ENCODE measurements at regions not wholly inside any gene's neighbourhood (a gene's known extent, or its start where the extent isn't known, plus 50 kb on each side); places are given as distances from the start of the nearest gene placed in this dataset.
"Not testable (repeated sequence)": the region's sequence is repeated elsewhere in the genome, so short reads cannot be mapped to it uniquely, and the experiment has no call there.

DNA sequence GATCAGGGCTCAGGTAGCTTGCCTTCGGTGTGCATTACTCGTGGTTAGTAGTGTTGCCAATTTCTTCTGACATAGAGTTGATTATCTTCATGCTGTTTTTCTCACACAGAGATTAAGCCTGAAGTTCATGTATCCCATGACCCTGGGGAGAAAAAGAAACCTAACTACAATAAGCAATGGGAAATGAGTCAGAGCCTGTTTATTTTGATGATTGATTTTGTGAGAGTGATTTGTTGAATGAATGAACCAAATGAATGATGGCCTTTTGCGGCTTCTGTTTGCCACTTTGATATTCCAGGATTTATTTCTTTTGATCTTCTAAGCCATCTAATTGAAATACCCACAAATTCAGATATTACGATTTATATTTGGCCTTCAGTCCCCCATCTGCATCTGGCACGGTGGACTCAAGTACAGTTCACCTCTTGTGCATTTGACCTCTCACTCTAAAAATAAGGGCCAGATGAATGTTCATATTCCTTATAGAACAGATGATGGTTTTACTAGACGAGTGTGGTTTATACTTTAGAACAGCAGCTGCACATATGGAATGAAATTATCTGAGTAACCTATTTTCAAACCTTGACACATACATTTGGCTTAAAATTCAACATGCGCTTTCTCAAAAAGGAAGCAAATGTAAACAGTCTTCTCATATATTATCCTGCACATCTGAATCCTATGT, 110.7 kb downstream of the PLCE1 start:
- peak; percentile 13 for DNase-seq (ENCODE audit: low read depth)
- H3K9me3 ChIP-seq (ENCODE audit: control insufficient read depth, low read length), result no peaks in the 10 kb centered on the region
- H3K4me3 ChIP-seq (ENCODE audit: low read length), result no peak overlapping the region
- H3K36me3 ChIP-seq (ENCODE audit: control insufficient read depth, insufficient read depth, low read length, severe bottlenecking), result no peaks in the 10 kb centered on the region
- peaks cover 6% of the 10 kb centered on the region for H3K4me1 ChIP-seq (ENCODE audit: control insufficient read depth, insufficient read depth, low read length)
- no peak overlapping the region for H3K9ac ChIP-seq (ENCODE audit: low read length)
- no peaks in the 10 kb centered on the region for H3K27me3 ChIP-seq (replicated peaks; ENCODE audit: control insufficient read depth, insufficient read depth, low read length)

DNA sequence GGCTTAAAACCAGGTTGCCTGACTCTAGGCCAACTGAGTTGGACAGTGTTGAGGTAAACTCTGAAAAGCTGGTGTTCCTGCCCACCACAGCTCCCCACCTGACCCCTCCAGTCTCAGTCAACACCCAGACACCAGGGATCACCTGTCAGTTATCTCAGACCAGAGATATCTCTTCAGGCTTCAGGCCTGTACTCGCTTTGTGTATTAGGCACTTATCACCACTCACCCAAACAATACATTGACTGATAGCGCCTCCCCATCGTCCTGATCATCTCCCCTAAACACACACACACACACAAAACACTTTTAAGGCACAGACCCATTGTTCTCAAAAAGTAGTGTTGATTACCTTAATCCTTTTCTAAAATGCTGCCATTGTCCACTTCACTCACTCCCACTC, 111.5 kb downstream of the PLCE1 start:
- DNase-seq (ENCODE audit: low read depth), result no peak
- H3K4me3 ChIP-seq (ENCODE audit: low read length), result no peak overlapping the region

DNA sequence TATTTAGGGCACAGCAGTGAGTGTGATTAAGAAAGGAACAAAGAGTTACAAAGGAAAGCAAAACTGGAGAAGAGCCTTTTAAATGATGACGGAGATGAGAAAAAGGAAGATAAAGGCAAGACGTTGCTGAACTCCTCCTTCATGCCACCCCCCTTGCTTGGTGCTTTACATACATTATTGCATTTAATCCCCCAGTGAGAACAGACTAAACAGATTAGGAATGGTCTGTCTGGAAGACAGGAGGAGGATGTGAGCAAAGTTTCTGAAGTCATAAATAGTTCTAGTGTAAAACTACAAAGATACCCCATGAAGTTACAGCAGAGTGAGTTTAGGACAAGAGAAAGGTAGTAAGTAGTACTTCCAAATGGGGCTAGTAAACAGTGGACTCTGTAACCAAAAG, 113.5 kb downstream of the PLCE1 start:
- Histone ChIP-seq H3K9ac (ENCODE audit: low read length) (no peak overlapping the region), H3K4me1 (ENCODE audit: control insufficient read depth, insufficient read depth, low read length) (peaks cover 11% of the 10 kb centered on the region), H3K9me3 (ENCODE audit: control insufficient read depth, low read length) (no peaks in the 10 kb centered on the region), H3K4me3 (ENCODE audit: low read length) (no peak overlapping the region), H3K36me3 (ENCODE audit: control insufficient read depth, insufficient read depth, low read length, severe bottlenecking) (no peaks in the 10 kb centered on the region), H3K27me3 (replicated peaks; ENCODE audit: control insufficient read depth, insufficient read depth, low read length) (no peaks in the 10 kb centered on the region)
- DNase-seq (ENCODE audit: low read depth), result no peak

More for the DNA sequence above, 111.5 kb downstream of the PLCE1 start:
- H3K36me3 ChIP-seq (ENCODE audit: control insufficient read depth, insufficient read depth, low read length, severe bottlenecking), result no peaks in the 10 kb centered on the region
- peaks cover 6% of the 10 kb centered on the region for H3K4me1 ChIP-seq (ENCODE audit: control insufficient read depth, insufficient read depth, low read length)
- H3K27me3 ChIP-seq (replicated peaks; ENCODE audit: control insufficient read depth, insufficient read depth, low read length), result no peaks in the 10 kb centered on the region
- no peaks in the 10 kb centered on the region for H3K9me3 ChIP-seq (ENCODE audit: control insufficient read depth, low read length)
- no peak overlapping the region for H3K9ac ChIP-seq (ENCODE audit: low read length)

DNA sequence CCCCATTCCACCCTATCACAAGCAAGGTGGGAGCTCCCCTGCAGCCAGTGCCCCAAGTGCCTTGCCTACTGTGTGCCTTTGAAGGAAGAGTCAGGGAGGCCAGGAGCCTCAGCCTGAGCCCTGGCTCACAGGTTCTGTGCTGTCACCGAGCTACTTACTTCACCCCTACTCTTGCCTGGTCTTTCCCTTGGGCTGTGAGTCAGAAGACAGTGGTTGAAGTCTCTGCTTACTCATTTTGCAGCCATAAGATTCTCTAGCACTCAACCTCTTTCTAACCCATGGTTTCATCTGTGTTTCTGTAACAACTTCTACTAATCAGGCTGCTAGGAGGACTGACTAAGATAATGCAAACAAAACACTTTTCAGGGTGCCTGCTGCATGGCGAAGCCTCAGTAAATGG, 114.5 kb downstream of the PLCE1 start:
- Histone ChIP-seq H3K4me3 (ENCODE audit: low read length) (no peak overlapping the region), H3K9ac (ENCODE audit: low read length) (no peak overlapping the region), H3K27me3 (replicated peaks; ENCODE audit: control insufficient read depth, insufficient read depth, low read length) (no peaks in the 10 kb centered on the region), H3K4me1 (ENCODE audit: control insufficient read depth, insufficient read depth, low read length) (peaks cover 15% of the 10 kb centered on the region), H3K36me3 (ENCODE audit: control insufficient read depth, insufficient read depth, low read length, severe bottlenecking) (no peaks in the 10 kb centered on the region), H3K9me3 (ENCODE audit: control insufficient read depth, low read length) (no peaks in the 10 kb centered on the region)
- DNase-seq (ENCODE audit: low read depth), result peak; percentile 47

DNA sequence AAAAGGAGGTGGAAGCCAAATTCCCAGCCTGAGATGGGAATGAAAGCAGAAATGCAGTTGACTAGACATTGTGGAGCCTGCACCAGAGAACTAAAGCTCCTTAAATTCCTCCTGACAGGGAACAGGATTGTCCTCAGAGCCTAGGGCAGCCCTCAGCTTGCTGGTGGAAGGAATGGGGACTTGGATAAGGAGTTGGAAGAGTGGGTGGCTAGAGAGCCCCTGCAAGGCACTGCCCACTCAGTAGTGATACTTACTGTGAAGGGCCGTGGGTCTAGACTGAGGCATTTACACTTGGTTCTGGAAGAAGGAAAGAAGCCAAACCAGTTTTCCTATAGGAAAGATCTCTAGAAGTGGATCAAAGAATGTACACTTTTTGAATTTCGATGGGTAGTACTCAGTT, 117.6 kb downstream of the PLCE1 start:
- Histone ChIP-seq H3K4me3 (ENCODE audit: low read length) (no peak overlapping the region), H3K4me1 (ENCODE audit: control insufficient read depth, insufficient read depth, low read length) (peaks cover 15% of the 10 kb centered on the region), H3K9ac (ENCODE audit: low read length) (no peak overlapping the region)

DNA sequence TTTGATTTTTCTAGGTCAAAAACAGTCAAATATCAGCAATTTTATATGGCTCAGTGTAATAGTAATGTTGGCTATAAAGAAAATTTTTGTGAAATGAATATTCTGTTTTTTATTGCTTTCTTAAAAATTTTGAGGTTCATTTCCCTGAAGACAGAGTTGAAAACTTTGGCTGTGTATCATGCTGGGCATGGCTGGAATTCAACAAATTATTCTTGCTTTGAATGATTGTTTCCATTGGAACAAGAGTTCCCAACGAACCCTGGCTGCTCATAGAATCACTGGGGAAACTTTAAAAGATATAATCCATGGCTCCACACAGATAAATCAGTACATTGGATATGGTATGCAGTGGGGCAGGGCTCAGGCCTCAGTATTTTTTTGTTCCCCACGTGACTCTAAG, 118.6 kb downstream of the PLCE1 start:
- Histone ChIP-seq H3K4me3 (ENCODE audit: low read length) (no peak overlapping the region), H3K4me1 (ENCODE audit: control insufficient read depth, insufficient read depth, low read length) (peaks cover 15% of the 10 kb centered on the region), H3K27me3 (replicated peaks; ENCODE audit: control insufficient read depth, insufficient read depth, low read length) (no peaks in the 10 kb centered on the region), H3K9ac (ENCODE audit: low read length) (no peak overlapping the region), H3K9me3 (ENCODE audit: control insufficient read depth, low read length) (no peaks in the 10 kb centered on the region), H3K36me3 (ENCODE audit: control insufficient read depth, insufficient read depth, low read length, severe bottlenecking) (no peaks in the 10 kb centered on the region)
- no peak for DNase-seq (ENCODE audit: low read depth)

More for the DNA sequence above, 117.6 kb downstream of the PLCE1 start:
- H3K27me3 ChIP-seq (replicated peaks; ENCODE audit: control insufficient read depth, insufficient read depth, low read length), result no peaks in the 10 kb centered on the region
- H3K9me3 ChIP-seq (ENCODE audit: control insufficient read depth, low read length), result no peaks in the 10 kb centered on the region
- DNase-seq (ENCODE audit: low read depth), result no peak
- no peaks in the 10 kb centered on the region for H3K36me3 ChIP-seq (ENCODE audit: control insufficient read depth, insufficient read depth, low read length, severe bottlenecking)

DNA sequence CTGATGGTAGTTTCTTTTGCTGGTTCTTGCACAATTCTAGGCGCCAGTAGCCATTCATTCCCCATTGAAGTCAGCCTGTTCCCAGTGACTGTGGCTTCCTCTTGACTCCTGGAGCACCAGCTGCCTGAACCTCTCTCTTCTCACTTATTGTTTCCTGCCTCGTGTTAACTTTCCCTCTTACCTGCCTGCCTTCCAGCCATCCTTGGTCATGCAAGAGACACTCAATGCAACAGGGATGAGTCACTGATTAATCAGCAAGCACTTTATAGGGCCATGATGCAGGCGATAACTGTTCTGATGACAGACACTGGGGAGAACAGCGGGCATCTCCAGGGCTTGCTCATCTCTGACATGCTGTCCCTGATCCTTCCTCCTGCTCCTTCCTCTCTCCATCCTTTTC, 122.0 kb downstream of the PLCE1 start:
- Histone ChIP-seq H3K9me3 (ENCODE audit: control insufficient read depth, low read length) (no peaks in the 10 kb centered on the region), H3K9ac (ENCODE audit: low read length) (no peak overlapping the region), H3K36me3 (ENCODE audit: control insufficient read depth, insufficient read depth, low read length, severe bottlenecking) (no peaks in the 10 kb centered on the region), H3K4me3 (ENCODE audit: low read length) (no peak overlapping the region), H3K27me3 (replicated peaks; ENCODE audit: control insufficient read depth, insufficient read depth, low read length) (no peaks in the 10 kb centered on the region), H3K4me1 (ENCODE audit: control insufficient read depth, insufficient read depth, low read length) (peaks cover 9% of the 10 kb centered on the region)
- DNase-seq (ENCODE audit: low read depth), result no peak

DNA sequence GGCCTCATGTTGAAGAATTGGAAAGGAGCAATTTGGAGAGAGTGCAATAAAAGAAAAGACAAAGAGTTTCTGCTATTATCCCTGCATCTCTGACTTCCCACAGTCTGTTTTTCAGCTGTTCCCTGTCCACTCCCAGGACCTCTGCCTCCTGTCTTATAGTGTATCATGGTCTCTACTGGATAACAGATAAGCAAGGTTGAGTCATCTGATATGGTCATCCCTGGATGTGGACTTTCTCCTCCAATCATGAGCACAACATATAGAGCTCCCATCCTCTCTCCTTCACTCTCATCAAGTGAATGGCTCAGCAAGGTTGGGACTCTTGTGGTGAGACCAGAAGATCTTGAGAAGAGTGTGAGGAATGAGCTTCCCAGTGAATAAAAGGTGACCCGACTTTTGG, 123.1 kb downstream of the PLCE1 start:
- no peak for DNase-seq (ENCODE audit: low read depth)
- Histone ChIP-seq H3K27me3 (replicated peaks; ENCODE audit: control insufficient read depth, insufficient read depth, low read length) (no peaks in the 10 kb centered on the region), H3K9ac (ENCODE audit: low read length) (no peak overlapping the region), H3K4me1 (ENCODE audit: control insufficient read depth, insufficient read depth, low read length) (peaks cover 4% of the 10 kb centered on the region), H3K36me3 (ENCODE audit: control insufficient read depth, insufficient read depth, low read length, severe bottlenecking) (no peaks in the 10 kb centered on the region), H3K4me3 (ENCODE audit: low read length) (no peak overlapping the region), H3K9me3 (ENCODE audit: control insufficient read depth, low read length) (no peaks in the 10 kb centered on the region)

DNA sequence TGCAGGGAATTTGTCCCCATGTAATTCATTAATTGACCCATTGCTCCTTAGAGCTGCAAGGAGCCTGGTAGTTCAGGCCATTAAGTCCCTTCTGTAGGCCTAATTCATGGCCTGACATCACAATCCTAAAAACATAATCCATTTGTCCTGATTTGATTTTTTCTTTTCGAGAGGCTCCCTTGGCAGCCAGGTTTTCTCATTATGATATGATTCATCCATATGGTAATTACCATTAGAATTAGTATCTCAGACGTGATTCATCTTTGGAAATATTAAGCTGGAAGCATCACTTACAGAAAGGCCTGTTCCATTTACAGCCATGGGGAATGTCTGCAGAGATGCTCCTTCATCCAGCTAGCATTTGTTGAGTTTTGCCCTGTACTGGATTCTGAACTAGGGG, 128.5 kb downstream of the PLCE1 start:
- Histone ChIP-seq H3K36me3 (ENCODE audit: control insufficient read depth, insufficient read depth, low read length, severe bottlenecking) (no peaks in the 10 kb centered on the region), H3K9ac (ENCODE audit: low read length) (no peak overlapping the region)
- no peak for DNase-seq (ENCODE audit: low read depth)

DNA sequence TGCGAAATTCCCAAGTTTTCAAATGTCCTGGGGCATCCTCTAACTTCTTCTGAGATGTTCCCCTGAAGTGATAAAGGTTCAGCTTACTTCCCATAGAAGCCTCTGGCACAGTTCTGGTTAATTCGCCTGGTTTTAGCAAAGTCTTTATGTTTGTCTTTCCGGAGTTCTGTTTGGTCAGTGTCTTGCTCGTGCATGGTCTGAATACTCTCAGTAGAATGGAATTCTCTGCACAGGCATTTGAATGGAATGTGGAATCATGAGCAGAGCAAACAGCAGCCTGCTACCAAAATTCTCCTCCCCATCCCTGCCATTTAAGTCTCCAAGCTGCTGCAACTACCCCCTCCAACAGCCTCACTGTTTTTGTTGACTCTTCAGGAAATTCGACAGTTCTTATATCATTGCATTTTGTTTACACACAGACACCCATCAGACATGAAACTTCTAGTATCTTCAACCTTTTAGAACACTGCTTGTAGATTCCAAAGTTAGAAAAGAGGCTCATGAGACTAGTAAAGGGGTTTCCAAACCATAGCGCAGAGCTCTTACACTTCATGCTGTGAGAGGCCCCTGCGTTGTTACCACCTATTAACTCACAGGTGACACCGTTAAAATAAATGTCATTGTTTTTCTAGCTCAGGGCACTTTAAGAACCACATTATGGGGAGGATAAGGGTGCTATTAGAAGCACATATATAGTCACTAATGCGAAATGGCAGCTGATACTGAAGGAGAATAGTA, 129.7 kb downstream of the PLCE1 start:
- no peaks in the 10 kb centered on the region for H3K36me3 ChIP-seq (ENCODE audit: control insufficient read depth, insufficient read depth, low read length, severe bottlenecking)
- peak overlapping the region; percentile 43 for H3K9ac ChIP-seq (ENCODE audit: low read length)
- no peaks in the 10 kb centered on the region for H3K9me3 ChIP-seq (ENCODE audit: control insufficient read depth, low read length)
- no peaks in the 10 kb centered on the region for H3K27me3 ChIP-seq (replicated peaks; ENCODE audit: control insufficient read depth, insufficient read depth, low read length)
- peaks cover 34% of the 10 kb centered on the region for H3K4me1 ChIP-seq (ENCODE audit: control insufficient read depth, insufficient read depth, low read length)
- no peak overlapping the region for H3K4me3 ChIP-seq (ENCODE audit: low read length)
- DNase-seq (ENCODE audit: low read depth), result peak; percentile 82

More for the DNA sequence above, 128.5 kb downstream of the PLCE1 start:
- Histone ChIP-seq H3K4me3 (ENCODE audit: low read length) (no peak overlapping the region), H3K27me3 (replicated peaks; ENCODE audit: control insufficient read depth, insufficient read depth, low read length) (no peaks in the 10 kb centered on the region), H3K9me3 (ENCODE audit: control insufficient read depth, low read length) (no peaks in the 10 kb centered on the region), H3K4me1 (ENCODE audit: control insufficient read depth, insufficient read depth, low read length) (peaks cover 34% of the 10 kb centered on the region)

DNA sequence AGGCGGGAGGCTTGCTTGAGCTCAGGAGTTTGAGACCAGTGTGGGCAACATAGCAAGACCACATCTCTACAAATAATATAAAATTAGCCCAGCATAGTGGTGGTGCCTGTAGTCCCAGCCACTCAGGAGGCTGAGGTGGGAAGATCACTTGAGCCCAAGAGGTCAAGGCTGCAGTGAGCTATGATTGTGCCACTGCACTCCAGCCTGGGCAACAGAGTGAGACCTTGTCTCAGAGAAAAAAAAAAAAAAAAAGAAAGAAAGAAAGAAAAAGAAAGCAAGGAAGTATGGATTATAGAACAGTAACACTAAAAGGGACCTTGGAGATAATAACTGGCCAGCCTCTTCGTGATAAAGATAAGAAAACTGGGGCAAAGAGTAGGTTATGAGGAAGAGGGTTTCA, 130.4 kb downstream of the PLCE1 start:
- H3K4me1 ChIP-seq (ENCODE audit: control insufficient read depth, insufficient read depth, low read length), result peaks cover 38% of the 10 kb centered on the region
- not testable (repeated sequence) for H3K27me3 ChIP-seq (replicated peaks; ENCODE audit: control insufficient read depth, insufficient read depth, low read length); H3K36me3 ChIP-seq (ENCODE audit: control insufficient read depth, insufficient read depth, low read length, severe bottlenecking); H3K9me3 ChIP-seq (ENCODE audit: control insufficient read depth, low read length); H3K9ac ChIP-seq (ENCODE audit: low read length); DNase-seq (ENCODE audit: low read depth); H3K4me3 ChIP-seq (ENCODE audit: low read length)

Data from adipocyte (in vitro differentiated cells).